ENCODE measurements at regions not wholly inside any gene's neighbourhood (a gene's known extent, or its start where the extent isn't known, plus 50 kb on each side); places are given as distances from the start of the nearest gene placed in this dataset.

DNA sequence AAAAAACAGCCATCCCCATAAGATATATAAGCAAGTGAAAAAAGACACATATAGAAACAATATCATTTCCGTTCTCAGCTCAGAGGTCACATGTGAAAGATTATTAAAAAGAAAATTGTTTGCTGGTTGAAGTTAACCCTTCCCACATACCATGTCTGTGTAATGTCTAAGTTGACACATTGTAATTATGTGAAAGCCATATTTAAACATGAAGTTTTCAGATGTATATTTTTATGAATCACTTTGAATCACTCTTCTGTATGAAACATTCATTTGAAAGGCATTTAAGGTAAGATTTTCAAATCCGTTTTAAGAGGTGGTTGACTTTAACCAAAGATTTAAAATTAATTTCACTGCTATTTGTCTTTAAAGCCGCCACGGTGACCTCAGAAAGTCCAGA lies 441.9 kb downstream of the RND3 start:
- H3K9me3 Mint-ChIP-seq, result peaks cover 4% of the 10 kb centered on the region

DNA sequence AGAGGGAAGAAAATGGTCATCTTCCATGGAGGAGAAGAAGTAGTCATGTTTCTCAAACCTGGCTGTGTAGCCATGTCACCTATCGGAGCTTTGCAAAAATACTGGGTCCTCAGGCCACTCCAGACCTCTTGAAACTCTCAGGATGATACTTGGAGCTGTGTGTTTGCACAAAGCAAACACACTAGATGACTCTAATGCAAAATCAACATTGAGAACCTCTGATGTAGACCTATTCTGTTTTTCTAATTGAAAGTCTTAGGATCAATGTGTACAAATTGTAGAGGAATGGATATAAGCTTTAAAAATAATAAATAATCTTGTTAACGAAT lies 444.3 kb downstream of the RND3 start:
- no peaks in the 10 kb centered on the region for H3K27me3 Mint-ChIP-seq
- H3K27ac ChIP-seq (ENCODE audit: low read depth in 1 of 2, low read length in 2 of 2), result no peak overlapping the region
- ChIA-PET POLR2A (no interaction called here), CTCF (no interaction called here)
- DNase-seq, result no peak
- H3K4me3 Mint-ChIP-seq, result no peak overlapping the region
- peaks cover 0 to 5% of the 10 kb centered on the region in 2 experiments for H3K9me3 ChIP-seq (ENCODE audit: control insufficient read depth in 1 of 2, insufficient read depth in 1 of 2, low read length in 2 of 2)
- no peaks in the 10 kb centered on the region for H3K36me3 Mint-ChIP-seq (ENCODE audit: low read depth)
- TF ChIP-seq, protein P1, sequence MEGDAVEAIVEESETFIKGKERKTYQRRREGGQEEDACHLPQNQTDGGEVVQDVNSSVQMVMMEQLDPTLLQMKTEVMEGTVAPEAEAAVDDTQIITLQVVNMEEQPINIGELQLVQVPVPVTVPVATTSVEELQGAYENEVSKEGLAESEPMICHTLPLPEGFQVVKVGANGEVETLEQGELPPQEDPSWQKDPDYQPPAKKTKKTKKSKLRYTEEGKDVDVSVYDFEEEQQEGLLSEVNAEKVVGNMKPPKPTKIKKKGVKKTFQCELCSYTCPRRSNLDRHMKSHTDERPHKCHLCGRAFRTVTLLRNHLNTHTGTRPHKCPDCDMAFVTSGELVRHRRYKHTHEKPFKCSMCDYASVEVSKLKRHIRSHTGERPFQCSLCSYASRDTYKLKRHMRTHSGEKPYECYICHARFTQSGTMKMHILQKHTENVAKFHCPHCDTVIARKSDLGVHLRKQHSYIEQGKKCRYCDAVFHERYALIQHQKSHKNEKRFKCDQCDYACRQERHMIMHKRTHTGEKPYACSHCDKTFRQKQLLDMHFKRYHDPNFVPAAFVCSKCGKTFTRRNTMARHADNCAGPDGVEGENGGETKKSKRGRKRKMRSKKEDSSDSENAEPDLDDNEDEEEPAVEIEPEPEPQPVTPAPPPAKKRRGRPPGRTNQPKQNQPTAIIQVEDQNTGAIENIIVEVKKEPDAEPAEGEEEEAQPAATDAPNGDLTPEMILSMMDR (IDR thresholded peaks at IDR 0.05), result no peak
- no peaks in the 10 kb centered on the region for H3K4me1 Mint-ChIP-seq (ENCODE audit: low read depth)
- no peaks in the 10 kb centered on the region for H3K4me1 ChIP-seq (ENCODE audit: insufficient read depth, low read length)
- intact Hi-C loops (cut with DNase I, micrococcal nuclease), result no loop called here
- H3K27ac Mint-ChIP-seq, result no peak overlapping the region
- ATAC-seq (ENCODE audit: poor library complexity), result no peak
- no peak overlapping the region for H3K4me3 ChIP-seq (ENCODE audit: low read length)
- H3K27me3 ChIP-seq (ENCODE audit: control insufficient read depth in 1 of 2, insufficient read depth in 2 of 2, low read length in 2 of 2), result no peaks in the 10 kb centered on the region
- no peaks in the 10 kb centered on the region for H3K36me3 ChIP-seq (ENCODE audit: insufficient read depth, low read length)
- H3K9me3 Mint-ChIP-seq, result peaks cover 4% of the 10 kb centered on the region

More for the DNA sequence above, 441.9 kb downstream of the RND3 start:
- Histone ChIP-seq H3K36me3 (ENCODE audit: insufficient read depth, low read length) (no peaks in the 10 kb centered on the region), H3K4me3 (ENCODE audit: low read length) (no peak overlapping the region), H3K4me1 (ENCODE audit: insufficient read depth, low read length) (no peaks in the 10 kb centered on the region), H3K27me3 (ENCODE audit: control insufficient read depth in 1 of 2, insufficient read depth in 2 of 2, low read length in 2 of 2) (no peaks in the 10 kb centered on the region), H3K9me3 (ENCODE audit: control insufficient read depth in 1 of 2, insufficient read depth in 1 of 2, low read length in 2 of 2) (peaks cover 0 to 5% of the 10 kb centered on the region in 2 experiments), H3K27ac (ENCODE audit: low read depth in 1 of 2, low read length in 2 of 2) (no peak overlapping the region)
- ATAC-seq (ENCODE audit: poor library complexity), result no peak
- no peak for DNase-seq
- Mint-ChIP-seq H3K27me3 (no peaks in the 10 kb centered on the region), H3K4me3 (no peak overlapping the region), H3K36me3 (ENCODE audit: low read depth) (no peaks in the 10 kb centered on the region), H3K27ac (no peak overlapping the region), H3K4me1 (ENCODE audit: low read depth) (no peaks in the 10 kb centered on the region)
- ChIA-PET POLR2A (no interaction called here), CTCF (no interaction called here)
- TF ChIP-seq, protein P1 (IDR thresholded peaks at IDR 0.05), result no peak
- intact Hi-C loops (cut with DNase I, micrococcal nuclease), result no loop called here

DNA sequence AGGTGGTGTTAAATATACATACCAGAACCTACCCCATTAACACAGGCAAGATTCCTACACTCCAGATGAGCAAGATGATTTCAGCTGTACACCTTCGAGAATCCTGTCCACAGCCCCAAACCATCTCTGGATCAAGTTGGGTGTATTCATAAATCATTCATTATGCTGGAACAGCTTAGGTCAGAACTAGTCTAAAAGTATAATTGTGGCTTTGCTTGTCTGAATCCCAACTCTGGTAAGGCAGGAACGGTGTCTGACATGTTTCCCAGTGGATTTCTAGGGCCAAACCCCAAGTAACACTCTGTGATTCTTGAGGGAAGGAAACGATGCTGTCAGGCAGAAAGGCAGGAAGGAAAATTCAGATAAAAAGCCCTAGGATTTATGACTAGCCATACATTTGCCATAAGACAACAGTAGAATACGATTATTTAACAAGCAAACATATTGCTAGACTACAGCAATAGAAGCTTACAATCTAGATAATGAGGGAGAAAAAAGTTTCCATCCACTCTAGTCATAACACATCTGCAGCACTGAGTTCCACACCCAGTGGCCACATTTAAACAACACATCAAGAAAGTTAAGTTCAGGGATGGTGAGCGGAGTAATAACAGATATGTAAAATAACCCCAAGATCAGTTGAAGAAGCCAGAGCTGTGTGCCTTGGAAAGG lies 444.8 kb downstream of the RND3 start:
- H3K27me3 Mint-ChIP-seq, result no peaks in the 10 kb centered on the region
- Histone ChIP-seq H3K27me3 (ENCODE audit: control insufficient read depth in 1 of 2, insufficient read depth in 2 of 2, low read length in 2 of 2) (no peaks in the 10 kb centered on the region), H3K9me3 (ENCODE audit: control insufficient read depth in 1 of 2, insufficient read depth in 1 of 2, low read length in 2 of 2) (peaks cover 0 to 5% of the 10 kb centered on the region in 2 experiments), H3K4me3 (ENCODE audit: low read length) (no peak overlapping the region), H3K36me3 (ENCODE audit: insufficient read depth, low read length) (no peaks in the 10 kb centered on the region), H3K4me1 (ENCODE audit: insufficient read depth, low read length) (no peaks in the 10 kb centered on the region), H3K27ac (ENCODE audit: low read depth in 1 of 2, low read length in 2 of 2) (no peak overlapping the region)
- H3K4me3 Mint-ChIP-seq, result no peak overlapping the region
- H3K4me1 Mint-ChIP-seq (ENCODE audit: low read depth), result no peaks in the 10 kb centered on the region
- ATAC-seq (ENCODE audit: poor library complexity) (no peak), DNase-seq (no peak)
- H3K36me3 Mint-ChIP-seq (ENCODE audit: low read depth), result no peaks in the 10 kb centered on the region
- ChIA-PET CTCF (no interaction called here), POLR2A (no interaction called here)
- TF ChIP-seq, protein P1 (IDR thresholded peaks at IDR 0.05), result no peak
- H3K27ac Mint-ChIP-seq, result no peak overlapping the region
- peaks cover 4% of the 10 kb centered on the region for H3K9me3 Mint-ChIP-seq
- intact Hi-C loops (cut with DNase I, micrococcal nuclease), result no loop called here

Data from CD4-positive, alpha-beta T cell (primary cell).